A673 (cell line): ENCODE measurements at regions not wholly inside any gene's neighbourhood (a gene's known extent, or its start where the extent isn't known, plus 50 kb on each side); places are given as distances from the start of the nearest gene placed in this dataset.

ENCODE experiments used
- CTCF ChIP-seq: fragments of 300-800, 200-600 bp; sonication (generic); conservative IDR thresholded peaks from 2 replicates; pipeline ENCODE4 v1.5.1; 2017; ENCODE audit warnings: low read depth, mild to moderate bottlenecking, antibody characterized with exemption, low read length, moderate library complexity, mixed read lengths
- EZH2 ChIP-seq: fragments of 200-600 bp; sonication (generic); IDR thresholded peaks from 2 replicates; pipeline ENCODE4 v1.6.1; 2017; ENCODE audit warnings: borderline replicate concordance, low read depth, mild to moderate bottlenecking, mixed read lengths, antibody characterized with exemption, low read length; ENCODE audit not compliant: poor library complexity, severe bottlenecking

- TF ChIP-seq CTCF (no peak), EZH2 (no peak)
Observed at GRCh38 chr16:16763449-16763848, 384.5 kb downstream of the NPIPA7 start.
